OCI-LY7 (cell line): ENCODE measurements at regions not wholly inside any gene's neighbourhood (a gene's known extent, or its start where the extent isn't known, plus 50 kb on each side); places are given as distances from the start of the nearest gene placed in this dataset.

Source experiments
- BruUV-seq: library from RNA; stranded (reverse); fragments of 400-500 nt; replicated peaks from 2 replicates; lab custom pipeline; 2021; lab: Mats Ljungman, UMichigan
- CTCF ChIA-PET: fragments of 300-600 bp; sonication (Branson Sonifier 250); formaldehyde crosslinking; loops from one replicate; lab custom pipeline; 2022; ENCODE audit warnings: antibody characterized with exemption; ENCODE audit not compliant: unreplicated experiment; lab: Charles Lee
- POLR2A ChIA-PET: fragments of 300-600 bp; sonication (Branson Sonifier 250); formaldehyde crosslinking; loops from one replicate; lab custom pipeline; 2022; ENCODE audit warnings: antibody characterized with exemption; lab: Charles Lee
- DNase-seq: peaks from one replicate; pipeline ENCODE4 v3.0.0-alpha.2; 2015; ENCODE audit warnings: low spot score
- H2AFZ ChIP-seq: fragments of 200-600 bp; sonication (generic), shearing (Covaris generic); 2 replicates; pipeline ENCODE4 v1.6.1; 2014; ENCODE audit warnings: mild to moderate bottlenecking, antibody characterized with exemption, low read length, moderate library complexity
- H3K27ac ChIP-seq: fragments of 200-600 bp; sonication (generic); 2 replicates; pipeline ENCODE4 v1.5.1; 2014; ENCODE audit warnings: mixed run types, low read depth, mild to moderate bottlenecking, moderate library complexity, low read length, inconsistent platforms; ENCODE audit not compliant: poor library complexity, severe bottlenecking
- H3K36me3 ChIP-seq: fragments of 200-600 bp; sonication (generic); 2 replicates; pipeline ENCODE4 v1.6.1; 2014; ENCODE audit warnings: mild to moderate bottlenecking, antibody characterized with exemption, low read length, moderate library complexity, mixed read lengths; ENCODE audit not compliant: insufficient read depth
- H3K4me1 ChIP-seq: fragments of 200-600 bp; sonication (generic); 2 replicates; pipeline ENCODE4 v1.5.1; 2014; ENCODE audit warnings: mild to moderate bottlenecking, low read length; ENCODE audit not compliant: insufficient read depth, poor library complexity, severe bottlenecking
- H3K4me2 ChIP-seq: fragments of 200-600 bp; sonication (generic); 2 replicates; pipeline ENCODE4 v1.6.1; 2014; ENCODE audit warnings: mild to moderate bottlenecking, low read length
- H3K4me3 ChIP-seq: fragments of 200-600 bp; sonication (generic); 2 replicates; pipeline ENCODE4 v1.5.1; 2014; ENCODE audit warnings: mild to moderate bottlenecking, low read depth, low read length; ENCODE audit not compliant: poor library complexity, severe bottlenecking
- H3K79me2 ChIP-seq: fragments of 200-600 bp; sonication (generic); 2 replicates; pipeline ENCODE4 v1.6.1; 2016; ENCODE audit warnings: low read depth, mild to moderate bottlenecking, low read length, moderate library complexity, mixed read lengths; ENCODE audit not compliant: insufficient read depth
- H3K9me2 ChIP-seq: fragments of 200-600 bp; sonication (generic); 2 replicates; pipeline ENCODE4 v1.6.1; 2016; ENCODE audit warnings: mild to moderate bottlenecking, low read length, mixed read lengths; ENCODE audit not compliant: insufficient read depth
- H3K9me3 ChIP-seq: fragments of 200-600 bp; sonication (generic); 2 replicates; pipeline ENCODE4 v1.6.1; 2014; ENCODE audit warnings: mild to moderate bottlenecking, mixed run types, low read length, mixed read lengths
- H4K20me1 ChIP-seq: fragments of 200-600 bp; sonication (generic); 2 replicates; pipeline ENCODE4 v1.6.1; 2014; ENCODE audit warnings: mild to moderate bottlenecking, antibody characterized with exemption, low read length, moderate library complexity, mixed read lengths; ENCODE audit not compliant: insufficient read depth
- CTCF ChIP-seq: fragments of 200-600 bp; sonication (generic); conservative IDR thresholded peaks from 2 replicates; pipeline ENCODE4 v1.5.1; 2014; ENCODE audit warnings: mild to moderate bottlenecking, antibody characterized with exemption, low read length, moderate library complexity, mixed read lengths
- EZH2phosphoT487 ChIP-seq: fragments of 200-600 bp; sonication (generic); IDR thresholded peaks from 2 replicates; pipeline ENCODE4 v1.6.1; 2018; ENCODE audit warnings: low read depth, borderline replicate concordance, mild to moderate bottlenecking, mixed run types, antibody characterized with exemption, low read length, moderate library complexity, mixed read lengths
- intact Hi-C: fragments of 100-400 bp; cut with micrococcal nuclease; formaldehyde crosslinking; loops from one replicate; pipeline ENCODE4 v1.10.0; 2022; ENCODE audit not compliant: unreplicated experiment

- no peaks in the 10 kb centered on the region for H3K9me3 ChIP-seq
- intact Hi-C loops: no loop called here
- ChIA-PET CTCF (no interaction called here), POLR2A (no interaction called here)
- H2AFZ ChIP-seq: no peak overlapping the region
- no peak for DNase-seq
- no peak overlapping the region for H3K4me3 ChIP-seq
- no peak for TF ChIP-seq CTCF
- TF ChIP-seq EZH2phosphoT487: no peak
- no peaks in the 10 kb centered on the region for H3K9me2 ChIP-seq
- no peak overlapping the region for H3K4me2 ChIP-seq
- no TSS peak for BruUV-seq
- H3K4me1 ChIP-seq: no peaks in the 10 kb centered on the region
- H3K79me2 ChIP-seq: no peaks in the 10 kb centered on the region
- H3K27ac ChIP-seq: no peak overlapping the region
- H4K20me1 ChIP-seq: no peaks in the 10 kb centered on the region
- no peaks in the 10 kb centered on the region for H3K36me3 ChIP-seq
Observed at GRCh38 chr16:86379505-86379846, 130.9 kb upstream of the FOXF1 start.

GRCh38 chr16:86380030-86380429 lies 130.3 kb upstream of the FOXF1 start:
- BruUV-seq: no TSS peak
- H3K36me3 ChIP-seq: no peaks in the 10 kb centered on the region
- H3K27ac ChIP-seq: no peak overlapping the region
- no peak overlapping the region for H3K4me3 ChIP-seq
- POLR2A ChIA-PET: no interaction called here
- intact Hi-C loops: no loop called here
- no peaks in the 10 kb centered on the region for H3K79me2 ChIP-seq
- CTCF ChIA-PET: no interaction called here
- no peaks in the 10 kb centered on the region for H3K9me2 ChIP-seq
- H2AFZ ChIP-seq: no peak overlapping the region
- H3K9me3 ChIP-seq: no peaks in the 10 kb centered on the region
- H4K20me1 ChIP-seq: no peaks in the 10 kb centered on the region
- no peak for DNase-seq
- TF ChIP-seq EZH2phosphoT487: no peak
- no peak for TF ChIP-seq CTCF
- no peak overlapping the region for H3K4me2 ChIP-seq
- H3K4me1 ChIP-seq: no peaks in the 10 kb centered on the region

- Histone ChIP-seq H3K79me2 (no peaks in the 10 kb centered on the region), H4K20me1 (no peaks in the 10 kb centered on the region), H3K4me1 (no peaks in the 10 kb centered on the region), H2AFZ (no peak overlapping the region), H3K9me2 (no peaks in the 10 kb centered on the region), H3K4me3 (no peak overlapping the region), H3K36me3 (no peaks in the 10 kb centered on the region), H3K27ac (no peak overlapping the region), H3K4me2 (no peak overlapping the region), H3K9me3 (no peaks in the 10 kb centered on the region)
- intact Hi-C loops: no loop called here
- TF ChIP-seq CTCF (no peak), EZH2phosphoT487 (no peak)
- ChIA-PET CTCF (no interaction called here), POLR2A (no interaction called here)
- no TSS peak for BruUV-seq
- no peak for DNase-seq
Observed at GRCh38 chr16:86381491-86381890, 128.8 kb upstream of the FOXF1 start.
